NT2/D1 (cell line): ENCODE measurements at regions not wholly inside any gene's neighbourhood (a gene's known extent, or its start where the extent isn't known, plus 50 kb on each side); places are given as distances from the start of the nearest gene placed in this dataset.

Source experiments
- SUZ12 ChIP-seq: IDR thresholded peaks from 2 replicates; pipeline ENCODE4 v1.6.1; 2011; ENCODE audit not compliant: insufficient read length, insufficient read depth; ENCODE audit errors: extremely low read depth
- YY1 ChIP-seq: IDR thresholded peaks from 2 replicates; pipeline ENCODE4 v1.6.1; 2011; ENCODE audit not compliant: insufficient read length, insufficient read depth
- ZNF274 ChIP-seq: IDR thresholded peaks from 2 replicates; pipeline ENCODE4 v1.6.1; 2011; ENCODE audit warnings: mild to moderate bottlenecking, low read depth, low read length

- TF ChIP-seq YY1: no peak
- TF ChIP-seq ZNF274: no peak
- TF ChIP-seq SUZ12: no peak
Observed at GRCh38 chr4:117845270-117845669, 189.0 kb upstream of the NDST3 start.
